Parathyroid adenoma (tissue), 2 donors: ENCODE measurements at regions not wholly inside any gene's neighbourhood (a gene's known extent, or its start where the extent isn't known, plus 50 kb on each side); places are given as distances from the start of the nearest gene placed in this dataset.

ENCODE experiments used
- H2AFZ ChIP-seq: fragments of 300-600 bp; sonication (generic); one replicate; pipeline ENCODE4 v1.7.0; 2017; ENCODE audit warnings: antibody characterized with exemption, mild to moderate bottlenecking
- H3K27ac ChIP-seq: fragments of 300-600 bp; sonication (generic); one replicate; pipeline ENCODE4 v1.7.0; 2017
- H3K27me3 ChIP-seq: fragments of 300-600 bp; sonication (generic); one replicate; pipeline ENCODE4 v1.7.0; 2017; ENCODE audit warnings: low read length; ENCODE audit not compliant: control insufficient read depth, insufficient read depth
- H3K36me3 ChIP-seq: fragments of 300-600 bp; sonication (generic); one replicate; pipeline ENCODE4 v1.7.0; 2017; ENCODE audit warnings: low read length; ENCODE audit not compliant: control insufficient read depth, insufficient read depth
- H3K4me1 ChIP-seq: fragments of 300-600 bp; sonication (generic); one replicate; pipeline ENCODE4 v1.7.0; 2017; ENCODE audit warnings: control low read depth
- H3K4me2 ChIP-seq: fragments of 300-600 bp; sonication (generic); one replicate; pipeline ENCODE4 v1.7.0; 2017; ENCODE audit warnings: low read length
- H3K4me3 ChIP-seq: fragments of 300-600 bp; sonication (generic); one replicate; pipeline ENCODE4 v1.7.0; 2017; ENCODE audit warnings: low read depth, low read length
- H3K79me2 ChIP-seq: fragments of 300-600 bp; sonication (generic); one replicate; pipeline ENCODE4 v1.7.0; 2017; ENCODE audit warnings: control low read depth
- H3K9ac ChIP-seq: fragments of 300-600 bp; sonication (generic); one replicate; pipeline ENCODE4 v1.7.0; 2017; ENCODE audit warnings: mild to moderate bottlenecking
- H3K9me3 ChIP-seq: fragments of 300-600 bp; sonication (generic); one replicate; pipeline ENCODE4 v1.7.0; 2017; ENCODE audit warnings: low read length; ENCODE audit not compliant: control insufficient read depth
- TF ChIP-seq, protein P1 (sequence below): fragments of 300-600 bp; sonication (generic); IDR thresholded peaks from one replicate; pipeline ENCODE4 v1.7.0; 2017; ENCODE audit warnings: antibody characterized with exemption, mild to moderate bottlenecking
- donor health status: primary hyperparathyroidism.

- TF ChIP-seq, protein P1, sequence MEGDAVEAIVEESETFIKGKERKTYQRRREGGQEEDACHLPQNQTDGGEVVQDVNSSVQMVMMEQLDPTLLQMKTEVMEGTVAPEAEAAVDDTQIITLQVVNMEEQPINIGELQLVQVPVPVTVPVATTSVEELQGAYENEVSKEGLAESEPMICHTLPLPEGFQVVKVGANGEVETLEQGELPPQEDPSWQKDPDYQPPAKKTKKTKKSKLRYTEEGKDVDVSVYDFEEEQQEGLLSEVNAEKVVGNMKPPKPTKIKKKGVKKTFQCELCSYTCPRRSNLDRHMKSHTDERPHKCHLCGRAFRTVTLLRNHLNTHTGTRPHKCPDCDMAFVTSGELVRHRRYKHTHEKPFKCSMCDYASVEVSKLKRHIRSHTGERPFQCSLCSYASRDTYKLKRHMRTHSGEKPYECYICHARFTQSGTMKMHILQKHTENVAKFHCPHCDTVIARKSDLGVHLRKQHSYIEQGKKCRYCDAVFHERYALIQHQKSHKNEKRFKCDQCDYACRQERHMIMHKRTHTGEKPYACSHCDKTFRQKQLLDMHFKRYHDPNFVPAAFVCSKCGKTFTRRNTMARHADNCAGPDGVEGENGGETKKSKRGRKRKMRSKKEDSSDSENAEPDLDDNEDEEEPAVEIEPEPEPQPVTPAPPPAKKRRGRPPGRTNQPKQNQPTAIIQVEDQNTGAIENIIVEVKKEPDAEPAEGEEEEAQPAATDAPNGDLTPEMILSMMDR = no peak
- no peak overlapping the region for H3K27ac ChIP-seq
Measured at GRCh38 chr13:107907065-107907805, 308.1 kb downstream of the LIG4 start.

DNA sequence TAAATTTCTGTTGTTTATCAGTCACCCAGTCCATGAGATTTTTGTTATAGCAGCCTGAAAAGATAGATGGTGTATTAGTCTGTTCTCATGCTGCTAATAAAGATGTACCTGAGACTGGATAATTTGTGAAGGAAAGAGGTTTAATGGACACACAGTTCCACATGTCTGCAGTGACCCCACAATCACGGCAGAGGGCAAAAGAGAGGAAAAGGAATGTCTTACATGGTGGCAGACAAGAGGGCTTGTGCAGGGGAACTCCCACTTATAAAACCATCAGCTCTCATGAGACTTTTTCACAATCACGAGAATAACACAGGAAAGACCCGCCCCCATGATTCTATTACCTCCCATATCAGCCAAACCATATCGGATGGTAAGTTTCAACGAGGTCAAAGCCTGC is 309.2 kb downstream of the LIG4 start:
- Histone ChIP-seq H2AFZ (no peak overlapping the region), H3K4me3 (no peak overlapping the region), H3K36me3 (no peaks in the 10 kb centered on the region), H3K27me3 (no peaks in the 10 kb centered on the region), H3K9me3 (no peaks in the 10 kb centered on the region), H3K79me2 (no peaks in the 10 kb centered on the region), H3K4me1 (no peaks in the 10 kb centered on the region), H3K4me2 (no peak overlapping the region), H3K27ac (no peak overlapping the region), H3K9ac (no peak overlapping the region)
- TF ChIP-seq, protein P1 = no peak

More at GRCh38 chr13:107907065-107907805, 308.1 kb downstream of the LIG4 start:
- Histone ChIP-seq H3K4me3 (no peak overlapping the region), H3K27me3 (no peaks in the 10 kb centered on the region), H2AFZ (no peak overlapping the region), H3K36me3 (no peaks in the 10 kb centered on the region), H3K9ac (no peak overlapping the region), H3K9me3 (no peaks in the 10 kb centered on the region), H3K4me2 (no peak overlapping the region), H3K79me2 (no peaks in the 10 kb centered on the region), H3K4me1 (no peaks in the 10 kb centered on the region)

DNA sequence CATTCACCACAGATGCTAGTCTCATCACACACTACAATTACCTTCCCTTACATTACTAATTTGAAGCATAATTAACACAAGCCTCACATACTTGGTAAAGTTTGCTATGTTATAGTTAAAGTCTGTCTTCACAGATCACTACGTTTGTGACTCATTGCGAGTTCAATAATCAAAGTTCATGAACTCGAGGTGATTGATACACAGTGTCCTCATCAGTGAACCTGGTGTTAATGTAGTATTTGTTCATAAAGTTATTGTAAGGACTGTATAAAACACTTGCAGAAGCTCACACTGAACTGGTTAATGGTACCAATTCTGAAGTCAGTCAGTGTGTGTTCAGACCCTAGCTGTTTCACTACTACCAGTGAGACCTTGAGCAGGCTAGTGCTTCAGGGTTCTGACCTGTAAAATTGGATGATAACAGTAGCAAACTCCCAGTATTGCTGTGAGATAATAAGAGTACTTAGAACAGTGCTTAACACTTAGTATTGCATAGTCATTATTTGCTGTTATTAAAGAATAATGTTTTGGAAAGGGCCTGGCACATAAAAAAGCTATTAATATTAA is 313.3 kb downstream of the LIG4 start:
- no peaks in the 10 kb centered on the region for H3K9me3 ChIP-seq
- no peaks in the 10 kb centered on the region for H3K36me3 ChIP-seq
- TF ChIP-seq, protein P1 = no peak
- H3K27me3 ChIP-seq = no peaks in the 10 kb centered on the region
- no peak overlapping the region for H2AFZ ChIP-seq
- no peak overlapping the region for H3K4me3 ChIP-seq
- no peak overlapping the region for H3K4me2 ChIP-seq
- no peak overlapping the region for H3K27ac ChIP-seq
- H3K9ac ChIP-seq = no peak overlapping the region
- H3K79me2 ChIP-seq = no peaks in the 10 kb centered on the region
- H3K4me1 ChIP-seq = no peaks in the 10 kb centered on the region

DNA sequence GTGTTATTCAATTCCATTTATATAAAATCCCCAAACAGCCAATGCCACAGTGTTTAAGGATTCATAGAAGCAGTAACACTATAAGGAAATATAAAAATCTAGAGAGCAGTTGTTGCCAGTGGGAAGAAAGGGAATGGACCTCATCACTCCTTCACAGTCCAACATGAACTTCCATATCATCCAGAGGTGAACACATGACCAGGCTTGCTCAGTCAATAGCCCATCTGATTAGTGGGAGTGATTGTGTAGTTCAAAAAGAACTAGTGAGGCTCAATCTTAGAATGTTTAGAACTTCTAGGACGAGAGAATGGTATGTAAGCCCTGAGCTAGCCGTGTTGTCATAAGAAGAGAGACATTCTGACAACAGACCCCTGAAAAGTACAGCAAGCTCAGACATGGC is 314.1 kb downstream of the LIG4 start:
- Histone ChIP-seq H3K36me3 (no peaks in the 10 kb centered on the region), H3K79me2 (no peaks in the 10 kb centered on the region), H3K27ac (no peak overlapping the region), H3K9ac (no peak overlapping the region), H3K4me2 (no peak overlapping the region), H3K4me3 (no peak overlapping the region), H3K9me3 (no peaks in the 10 kb centered on the region), H2AFZ (no peak overlapping the region), H3K27me3 (no peaks in the 10 kb centered on the region), H3K4me1 (no peaks in the 10 kb centered on the region)
- TF ChIP-seq, protein P1 = no peak

- Histone ChIP-seq H3K79me2 (no peaks in the 10 kb centered on the region), H3K27ac (no peak overlapping the region), H3K9ac (no peak overlapping the region), H3K9me3 (no peaks in the 10 kb centered on the region), H3K4me2 (no peak overlapping the region), H3K36me3 (no peaks in the 10 kb centered on the region), H2AFZ (no peak overlapping the region), H3K27me3 (no peaks in the 10 kb centered on the region), H3K4me3 (no peak overlapping the region), H3K4me1 (no peaks in the 10 kb centered on the region)
- TF ChIP-seq, protein P1 = no peak
Measured at GRCh38 chr13:107900775-107901174, 314.6 kb downstream of the LIG4 start.
